Gastroesophageal sphincter (tissue), 4 donors: ENCODE measurements at regions not wholly inside any gene's neighbourhood (a gene's known extent, or its start where the extent isn't known, plus 50 kb on each side); places are given as distances from the start of the nearest gene placed in this dataset.

ENCODE experiments used
- ATAC-seq: fragments of 150-250 bp; one replicate; pipeline ENCODE4 v1.9.1; 2016; ENCODE audit warnings: mild to moderate bottlenecking, moderate library complexity
- H3K27ac ChIP-seq, 4 donors: fragments of 200-600 bp; sonication (generic) in 3 of 4; 1 replicate in 3 of 4; 2 replicates in 1 of 4; pipeline ENCODE4 v1.5.1; 2016 to 2019
- H3K27me3 ChIP-seq: fragments of 200-600 bp; sonication (generic); one replicate; pipeline ENCODE4 v1.5.1; 2019
- H3K36me3 ChIP-seq, 2 donors: fragments of 200-600 bp; sonication (generic); one replicate each; pipeline ENCODE4 v1.5.1; 2019; ENCODE audit warnings: control low read depth in 1 of 2
- H3K4me1 ChIP-seq, 3 donors: fragments of 200-600 bp; sonication (generic); 1 replicate in 2 of 3; 2 replicates in 1 of 3; pipeline ENCODE4 v1.5.1; 2016 to 2019; ENCODE audit warnings: control low read depth in 2 of 3
- H3K4me3 ChIP-seq, 2 donors: fragments of 200-600 bp; sonication (generic); one replicate each; pipeline ENCODE4 v1.5.1; 2019; ENCODE audit warnings: mild to moderate bottlenecking in 1 of 2, moderate library complexity in 1 of 2
- H3K9me3 ChIP-seq, 3 donors: fragments of 200-600 bp; sonication (generic); one replicate each; pipeline ENCODE4 v1.5.1; 2017 to 2019; ENCODE audit warnings: control low read depth in 2 of 3
- EP300 ChIP-seq: sonication (generic); formaldehyde crosslinking; IDR thresholded peaks from one replicate; pipeline ENCODE4 v1.6.1; 2017; ENCODE audit warnings: antibody characterized with exemption, mild to moderate bottlenecking
- POLR2A ChIP-seq, 2 donors: fragments of 450-650 bp; IDR thresholded peaks; one replicate each; pipeline ENCODE4 v1.6.1; 2017; ENCODE audit warnings: antibody characterized with exemption in 2 of 2, mild to moderate bottlenecking in 2 of 2, moderate library complexity in 1 of 2
- POLR2AphosphoS5 ChIP-seq: sonication (generic); formaldehyde crosslinking; IDR thresholded peaks from one replicate; pipeline ENCODE4 v1.6.1; 2017; ENCODE audit warnings: antibody characterized with exemption
- WGBS, 2 donors: methylation state at CpG; one replicate each; pipeline ENCODE4 v1.1.5; 2018; ENCODE audit warnings: low coverage in 1 of 2; 5-methylcytosine and 5-hydroxymethylcytosine counted together
- TF ChIP-seq, protein P1 (sequence below), 4 experiments: fragments of 200-600 bp in 2 of 4; fragments of 450-650 bp in 2 of 4; sonication (generic) in 1 of 4; IDR thresholded peaks; one replicate each; pipeline ENCODE4 v1.5.1; 2017 to 2019; ENCODE audit warnings: antibody characterized with exemption in 4 of 4, mild to moderate bottlenecking in 2 of 4, moderate library complexity in 2 of 4

DNA sequence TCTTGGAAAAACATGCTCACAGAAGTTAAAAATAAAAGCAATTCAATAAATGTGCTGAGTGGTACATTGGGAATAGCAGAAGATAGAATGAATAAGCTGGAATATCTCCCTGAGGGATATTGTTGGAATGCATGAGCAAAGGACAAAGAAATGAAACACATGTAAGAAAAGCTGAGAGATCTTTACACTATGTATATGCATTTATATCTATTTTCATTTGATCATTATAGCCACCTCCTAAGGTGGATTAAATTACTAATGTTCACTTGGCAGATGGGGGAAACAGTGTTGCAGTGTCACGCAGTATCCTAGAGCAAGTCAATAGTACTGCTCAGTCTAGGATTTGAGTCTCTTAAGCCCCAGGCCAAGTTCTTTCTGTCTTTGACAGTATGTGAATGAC is 542.0 kb upstream of the MARCKS start:
- no peak for ATAC-seq
- TF ChIP-seq POLR2AphosphoS5 (no peak), POLR2A (IDR thresholded peaks at IDR 0.05) (no peak)
- whole genome bisulfite sequencing, 2 donors = 100% methylated on average over 1 of the region's 1 CpG
- Histone ChIP-seq H3K27me3 (no peaks in the 10 kb centered on the region), H3K27ac (no peak overlapping the region), H3K4me3 (no peak overlapping the region), H3K36me3 (no peaks in the 10 kb centered on the region), H3K9me3 (no peaks in the 10 kb centered on the region), H3K4me1 (no peaks in the 10 kb centered on the region)

DNA sequence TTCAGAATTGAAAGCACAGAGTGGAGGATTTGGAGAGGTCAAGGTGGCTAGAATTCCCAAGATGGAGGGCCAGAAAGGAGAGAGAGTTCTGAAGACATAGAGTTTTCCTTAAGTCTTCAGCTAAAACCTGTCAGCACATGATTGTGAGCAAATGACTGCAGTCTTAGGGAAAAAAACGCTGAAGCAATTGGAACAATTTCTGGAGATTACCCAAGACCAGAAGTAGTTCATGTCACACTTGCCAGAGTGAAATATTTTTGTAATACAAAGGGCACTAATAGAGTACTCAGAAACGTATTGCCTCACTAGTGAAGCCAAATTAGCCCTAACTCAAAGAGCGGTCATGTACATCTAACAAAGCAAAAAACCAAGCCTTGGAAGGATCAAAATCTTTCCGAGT is 541.3 kb upstream of the MARCKS start:
- no peaks in the 10 kb centered on the region for H3K9me3 ChIP-seq
- no peaks in the 10 kb centered on the region for H3K27me3 ChIP-seq
- no peaks in the 10 kb centered on the region for H3K36me3 ChIP-seq
- H3K4me1 ChIP-seq = no peaks in the 10 kb centered on the region
- peak; percentile 39 for ATAC-seq
- no peak for TF ChIP-seq EP300
- no peak for TF ChIP-seq POLR2AphosphoS5
- TF ChIP-seq, protein P1, sequence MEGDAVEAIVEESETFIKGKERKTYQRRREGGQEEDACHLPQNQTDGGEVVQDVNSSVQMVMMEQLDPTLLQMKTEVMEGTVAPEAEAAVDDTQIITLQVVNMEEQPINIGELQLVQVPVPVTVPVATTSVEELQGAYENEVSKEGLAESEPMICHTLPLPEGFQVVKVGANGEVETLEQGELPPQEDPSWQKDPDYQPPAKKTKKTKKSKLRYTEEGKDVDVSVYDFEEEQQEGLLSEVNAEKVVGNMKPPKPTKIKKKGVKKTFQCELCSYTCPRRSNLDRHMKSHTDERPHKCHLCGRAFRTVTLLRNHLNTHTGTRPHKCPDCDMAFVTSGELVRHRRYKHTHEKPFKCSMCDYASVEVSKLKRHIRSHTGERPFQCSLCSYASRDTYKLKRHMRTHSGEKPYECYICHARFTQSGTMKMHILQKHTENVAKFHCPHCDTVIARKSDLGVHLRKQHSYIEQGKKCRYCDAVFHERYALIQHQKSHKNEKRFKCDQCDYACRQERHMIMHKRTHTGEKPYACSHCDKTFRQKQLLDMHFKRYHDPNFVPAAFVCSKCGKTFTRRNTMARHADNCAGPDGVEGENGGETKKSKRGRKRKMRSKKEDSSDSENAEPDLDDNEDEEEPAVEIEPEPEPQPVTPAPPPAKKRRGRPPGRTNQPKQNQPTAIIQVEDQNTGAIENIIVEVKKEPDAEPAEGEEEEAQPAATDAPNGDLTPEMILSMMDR (IDR thresholded peaks at IDR 0.05) = no peak
- no peak for TF ChIP-seq POLR2A (IDR thresholded peaks at IDR 0.05)
- no peak overlapping the region for H3K4me3 ChIP-seq
- WGBS, 2 donors = 48 to 79% methylated on average over 3 to 4 of the region's 4 CpGs
- H3K27ac ChIP-seq = no peak overlapping the region

DNA sequence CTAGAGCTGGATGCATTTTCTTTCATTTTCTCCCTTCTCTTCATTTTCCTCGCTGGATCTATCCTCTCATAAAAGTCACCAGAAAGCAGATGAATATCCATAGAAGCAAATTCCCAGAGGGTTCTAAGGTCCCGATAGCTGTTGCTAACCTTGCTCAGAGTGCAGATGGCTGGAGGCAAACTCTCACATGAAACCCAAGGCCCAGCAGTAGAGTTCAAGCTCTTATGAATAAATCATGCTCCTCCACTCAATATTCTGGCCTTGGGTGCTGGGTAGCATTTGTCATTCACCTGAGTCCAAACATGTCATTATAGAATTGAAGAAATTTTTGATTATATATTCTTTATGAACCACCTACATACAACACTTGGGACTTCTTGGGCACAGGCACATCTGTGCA is 539.7 kb upstream of the MARCKS start:
- H3K27ac ChIP-seq = no peak overlapping the region
- no peaks in the 10 kb centered on the region for H3K9me3 ChIP-seq
- H3K4me3 ChIP-seq = no peak overlapping the region
- no peak for ATAC-seq
- TF ChIP-seq, protein P1 (IDR thresholded peaks at IDR 0.05) = no peak
- no peak for TF ChIP-seq POLR2A (IDR thresholded peaks at IDR 0.05)
- no peak for TF ChIP-seq EP300
- no peak for TF ChIP-seq POLR2AphosphoS5
- no peaks in the 10 kb centered on the region for H3K36me3 ChIP-seq
- WGBS, 2 donors = 67 to 100% methylated on average over 1 to 2 of the region's 2 CpGs
- H3K4me1 ChIP-seq = no peaks in the 10 kb centered on the region
- no peaks in the 10 kb centered on the region for H3K27me3 ChIP-seq

DNA sequence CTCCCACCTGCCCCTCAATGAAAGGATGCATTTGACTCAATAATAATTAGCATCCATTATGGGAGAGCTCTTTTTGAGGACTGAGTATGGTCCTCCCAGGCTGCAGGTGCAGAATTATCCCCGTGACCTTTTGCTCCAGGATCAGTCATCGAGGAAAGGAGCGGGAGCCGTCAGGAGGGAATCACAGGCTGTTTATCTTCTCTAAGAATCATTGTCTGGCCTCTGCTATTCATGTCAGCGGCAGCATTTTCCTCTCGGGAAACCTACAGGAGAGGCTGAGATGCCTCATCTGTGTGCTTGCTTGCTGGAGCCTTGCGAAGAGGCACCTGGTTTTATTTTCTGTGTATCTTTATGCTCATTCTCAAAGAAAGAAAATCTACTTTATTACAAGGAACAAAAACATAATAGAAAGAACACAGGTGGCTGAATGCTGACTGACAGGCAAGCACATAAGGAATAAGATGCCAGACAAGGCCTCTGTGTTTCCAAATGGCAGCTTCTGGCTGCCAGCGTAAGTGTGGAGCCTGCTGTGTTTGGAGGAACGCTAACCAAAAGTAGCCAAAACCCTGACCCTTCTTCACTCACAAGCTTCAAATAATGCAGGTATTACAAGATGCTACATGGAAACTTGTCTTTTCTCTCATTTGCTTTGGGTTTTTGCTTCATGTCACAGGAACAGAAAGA is 539.1 kb upstream of the MARCKS start:
- 77% methylated on average over 7 to 9 of the region's 9 CpGs for WGBS, 2 donors
- Histone ChIP-seq H3K4me3 (no peak overlapping the region), H3K36me3 (no peaks in the 10 kb centered on the region), H3K9me3 (no peaks in the 10 kb centered on the region), H3K4me1 (no peaks in the 10 kb centered on the region), H3K27me3 (no peaks in the 10 kb centered on the region), H3K27ac (no peak overlapping the region)
- no peak for ATAC-seq
- TF ChIP-seq EP300 (no peak), POLR2AphosphoS5 (no peak), POLR2A (IDR thresholded peaks at IDR 0.05) (no peak)
- TF ChIP-seq, protein P1 (IDR thresholded peaks at IDR 0.05) = no peak

DNA sequence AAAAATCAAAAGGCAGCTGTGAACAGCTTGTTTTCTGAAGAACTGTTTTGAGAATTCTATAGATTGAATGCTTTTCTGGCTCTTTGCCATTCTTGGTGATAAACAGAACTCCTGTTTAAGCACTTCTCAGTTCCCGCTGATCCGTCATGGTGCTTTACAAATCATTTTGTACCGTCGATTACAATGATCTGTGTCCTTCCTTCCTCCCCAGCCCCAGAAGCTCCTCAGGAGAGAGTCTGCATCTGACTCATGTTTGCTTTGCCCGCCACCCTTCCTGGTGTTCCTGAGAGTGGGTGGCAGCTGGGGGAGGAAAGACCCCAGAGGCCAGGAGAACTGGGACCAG is 538.6 kb upstream of the MARCKS start:
- Histone ChIP-seq H3K27ac (no peak overlapping the region), H3K36me3 (no peaks in the 10 kb centered on the region), H3K9me3 (no peaks in the 10 kb centered on the region), H3K27me3 (no peaks in the 10 kb centered on the region), H3K4me3 (no peak overlapping the region), H3K4me1 (no peaks in the 10 kb centered on the region)
- WGBS, 2 donors = 65 to 75% methylated on average over 5 of the region's 5 CpGs
- TF ChIP-seq, protein P1 (IDR thresholded peaks at IDR 0.05) = no peak
- TF ChIP-seq POLR2A (IDR thresholded peaks at IDR 0.05) (no peak), EP300 (no peak), POLR2AphosphoS5 (no peak)
- no peak for ATAC-seq
